ENCODE measurements at regions not wholly inside any gene's neighbourhood (a gene's known extent, or its start where the extent isn't known, plus 50 kb on each side); places are given as distances from the start of the nearest gene placed in this dataset.
"Not testable (repeated sequence)": the region's sequence is repeated elsewhere in the genome, so short reads cannot be mapped to it uniquely, and the experiment has no call there.

DNA sequence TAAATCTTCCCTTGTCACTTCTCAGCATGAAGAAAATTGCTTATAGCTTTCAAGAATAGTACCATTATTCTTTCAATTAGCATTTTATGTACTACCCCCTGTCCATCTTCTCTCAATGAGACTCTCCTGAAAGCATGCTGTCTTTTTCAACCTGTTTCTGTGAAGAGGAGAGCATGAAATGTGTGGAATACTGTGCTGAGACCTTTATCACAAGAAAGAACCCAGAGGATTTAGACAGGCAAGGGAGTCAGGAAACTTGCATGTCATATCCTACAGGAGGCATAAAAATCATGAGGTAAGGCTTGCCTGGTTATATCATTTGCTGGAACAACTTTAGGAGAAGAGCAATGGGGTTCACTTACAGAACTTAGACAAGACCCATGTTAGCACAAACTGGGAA lies 56.7 kb upstream of the LPAR1 start:
- Histone ChIP-seq H3K9me3 (ENCODE audit: insufficient read depth, low read length) (no peaks in the 10 kb centered on the region), H2AFZ (ENCODE audit: low read depth, low read length) (no peak overlapping the region), H3K9ac (ENCODE audit: low read length) (no peak overlapping the region), H3K27ac (ENCODE audit: low read length) (no peak overlapping the region), H3K4me3 (ENCODE audit: low read length) (no peak overlapping the region), H3K36me3 (replicated peaks; ENCODE audit: low read depth, low read length) (no peaks in the 10 kb centered on the region), H3K4me2 (ENCODE audit: low read length) (no peak overlapping the region), H3K27me3 (ENCODE audit: low read depth, low read length) (0 out of 2 replicates have a peak, but pooled peaks cover 4% of the 10 kb centered on the region), H3K79me2 (ENCODE audit: low read length) (no peaks in the 10 kb centered on the region), H4K20me1 (ENCODE audit: insufficient read depth, low read length) (no peaks in the 10 kb centered on the region), H3K4me1 (ENCODE audit: low read length) (peaks cover 6% of the 10 kb centered on the region)
- TF ChIP-seq, protein P1, sequence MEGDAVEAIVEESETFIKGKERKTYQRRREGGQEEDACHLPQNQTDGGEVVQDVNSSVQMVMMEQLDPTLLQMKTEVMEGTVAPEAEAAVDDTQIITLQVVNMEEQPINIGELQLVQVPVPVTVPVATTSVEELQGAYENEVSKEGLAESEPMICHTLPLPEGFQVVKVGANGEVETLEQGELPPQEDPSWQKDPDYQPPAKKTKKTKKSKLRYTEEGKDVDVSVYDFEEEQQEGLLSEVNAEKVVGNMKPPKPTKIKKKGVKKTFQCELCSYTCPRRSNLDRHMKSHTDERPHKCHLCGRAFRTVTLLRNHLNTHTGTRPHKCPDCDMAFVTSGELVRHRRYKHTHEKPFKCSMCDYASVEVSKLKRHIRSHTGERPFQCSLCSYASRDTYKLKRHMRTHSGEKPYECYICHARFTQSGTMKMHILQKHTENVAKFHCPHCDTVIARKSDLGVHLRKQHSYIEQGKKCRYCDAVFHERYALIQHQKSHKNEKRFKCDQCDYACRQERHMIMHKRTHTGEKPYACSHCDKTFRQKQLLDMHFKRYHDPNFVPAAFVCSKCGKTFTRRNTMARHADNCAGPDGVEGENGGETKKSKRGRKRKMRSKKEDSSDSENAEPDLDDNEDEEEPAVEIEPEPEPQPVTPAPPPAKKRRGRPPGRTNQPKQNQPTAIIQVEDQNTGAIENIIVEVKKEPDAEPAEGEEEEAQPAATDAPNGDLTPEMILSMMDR (IDR thresholded peaks at IDR 0.05; ENCODE audit: low read depth, low read length), result no peak
- no peak for TF ChIP-seq EZH2phosphoT487 (IDR thresholded peaks at IDR 0.05; ENCODE audit: low read depth)

DNA sequence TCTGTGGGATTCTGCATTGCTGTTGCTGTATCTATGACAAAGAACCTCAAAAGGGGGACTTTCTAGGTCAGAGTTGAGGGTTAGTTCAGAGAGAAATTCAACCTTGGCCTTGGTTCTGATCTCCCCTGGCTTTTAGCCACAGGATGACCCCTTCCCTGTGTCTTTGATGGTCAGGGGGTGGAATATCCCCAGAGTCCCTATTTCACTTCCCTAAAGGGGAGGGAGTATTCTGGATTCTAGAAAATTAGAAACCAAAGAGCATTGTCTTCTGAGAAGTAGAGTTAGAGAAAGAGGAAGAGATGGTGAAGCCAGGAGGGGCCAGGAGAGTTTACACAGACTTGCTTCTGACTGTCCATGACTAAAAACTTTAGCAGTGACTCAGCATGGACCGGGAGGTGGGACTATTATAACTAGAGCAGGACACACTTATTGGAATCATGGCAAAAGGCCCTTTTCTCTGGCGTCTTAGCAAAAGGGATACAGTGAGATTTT lies 56.2 kb upstream of the LPAR1 start:
- peaks cover 6% of the 10 kb centered on the region for H3K4me1 ChIP-seq (ENCODE audit: low read length)
- no peak overlapping the region for H2AFZ ChIP-seq (ENCODE audit: low read depth, low read length)
- no peak overlapping the region for H3K27ac ChIP-seq (ENCODE audit: low read length)
- no peaks in the 10 kb centered on the region for H3K79me2 ChIP-seq (ENCODE audit: low read length)
- no peaks in the 10 kb centered on the region for H3K9me3 ChIP-seq (ENCODE audit: insufficient read depth, low read length)
- TF ChIP-seq, protein P1 (IDR thresholded peaks at IDR 0.05; ENCODE audit: low read depth, low read length), result no peak
- TF ChIP-seq EZH2phosphoT487 (IDR thresholded peaks at IDR 0.05; ENCODE audit: low read depth), result no peak
- H3K27me3 ChIP-seq (ENCODE audit: low read depth, low read length), result 0 out of 2 replicates have a peak, but pooled peaks cover 4% of the 10 kb centered on the region
- no peaks in the 10 kb centered on the region for H3K36me3 ChIP-seq (replicated peaks; ENCODE audit: low read depth, low read length)
- H3K4me3 ChIP-seq (ENCODE audit: low read length), result no peak overlapping the region
- H4K20me1 ChIP-seq (ENCODE audit: insufficient read depth, low read length), result no peaks in the 10 kb centered on the region
- H3K4me2 ChIP-seq (ENCODE audit: low read length), result no peak overlapping the region
- H3K9ac ChIP-seq (ENCODE audit: low read length), result no peak overlapping the region

DNA sequence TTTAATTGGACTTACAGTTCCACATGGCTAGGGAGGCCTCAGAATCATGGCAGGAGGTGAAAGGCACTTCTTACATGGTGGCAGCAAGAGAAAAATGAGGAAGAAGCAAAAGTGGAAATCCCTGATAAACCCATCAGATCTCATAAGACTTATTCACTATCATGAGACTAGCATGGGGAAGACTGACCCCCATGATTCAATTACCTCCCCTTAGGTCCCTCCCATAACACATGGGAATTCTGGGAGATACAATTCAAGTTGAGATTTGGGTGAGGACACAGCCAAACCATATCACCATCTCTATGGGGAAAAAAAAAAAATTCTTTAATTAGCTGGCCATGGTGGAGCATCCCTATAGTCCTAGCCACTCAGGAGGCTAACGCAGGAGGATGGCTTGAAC lies 53.9 kb upstream of the LPAR1 start:
- not testable (repeated sequence) for H3K9me3 ChIP-seq (ENCODE audit: insufficient read depth, low read length); H3K4me2 ChIP-seq (ENCODE audit: low read length); H3K36me3 ChIP-seq (replicated peaks; ENCODE audit: low read depth, low read length); H3K79me2 ChIP-seq (ENCODE audit: low read length); H3K4me3 ChIP-seq (ENCODE audit: low read length); H3K9ac ChIP-seq (ENCODE audit: low read length); H3K27me3 ChIP-seq (ENCODE audit: low read depth, low read length); H4K20me1 ChIP-seq (ENCODE audit: insufficient read depth, low read length); H2AFZ ChIP-seq (ENCODE audit: low read depth, low read length); H3K4me1 ChIP-seq (ENCODE audit: low read length); H3K27ac ChIP-seq (ENCODE audit: low read length)

Data from OCI-LY3 (cell line).